ENCODE measurements at regions not wholly inside any gene's neighbourhood (a gene's known extent, or its start where the extent isn't known, plus 50 kb on each side); places are given as distances from the start of the nearest gene placed in this dataset.

GRCh38 chr12:22969521-22969920 is 344.6 kb downstream of the ETNK1 start (continued):
- TF ChIP-seq HNF4A (conservative IDR thresholded peaks at IDR 0.05) (no peak), ATF3 (IDR thresholded peaks at IDR 0.05) (no peak), GABPA (IDR thresholded peaks at IDR 0.05 in 1 of 2, conservative IDR thresholded peaks at IDR 0.05 in 1 of 2) (no peak)

GRCh38 chr12:22971247-22971646 is 346.3 kb downstream of the ETNK1 start:
- WGBS = 80% methylated on average over 6 of the region's 6 CpGs
- H3K9ac ChIP-seq (ENCODE audit: low read depth in 1 of 2, low read length in 2 of 2) = no peak overlapping the region
- no peak overlapping the region for H3K27ac ChIP-seq (ENCODE audit: low read depth in 1 of 2, low read length in 2 of 2)
- no peak for DNase-seq (ENCODE audit: low spot score)
- H3K9me3 ChIP-seq (ENCODE audit: control insufficient read depth in 4 of 4, low read length in 3 of 4) = no peaks in the 10 kb centered on the region
- no peak for TF ChIP-seq GABPA (IDR thresholded peaks at IDR 0.05 in 1 of 2, conservative IDR thresholded peaks at IDR 0.05 in 1 of 2)
- no peak for TF ChIP-seq TAF1 (conservative IDR thresholded peaks at IDR 0.05)
- no peak for TF ChIP-seq ATF3 (IDR thresholded peaks at IDR 0.05)
- no peak for TF ChIP-seq JUND (IDR thresholded peaks at IDR 0.05)
- no peak for TF ChIP-seq FOXA2 (IDR thresholded peaks at IDR 0.05)
- TF ChIP-seq SP1 (IDR thresholded peaks at IDR 0.05) = no peak
- TF ChIP-seq REST (IDR thresholded peaks at IDR 0.05) = no peak
- no peak for TF ChIP-seq MAX (IDR thresholded peaks at IDR 0.05)
- no peak for TF ChIP-seq HNF4G (IDR thresholded peaks at IDR 0.05)
- TF ChIP-seq RAD21 (IDR thresholded peaks at IDR 0.05) = no peak
- TF ChIP-seq ZBTB33 (IDR thresholded peaks at IDR 0.05) = no peak
- no peak for TF ChIP-seq HNF4A (conservative IDR thresholded peaks at IDR 0.05)
- no peak for TF ChIP-seq FOXA1 (IDR thresholded peaks at IDR 0.05)
- H3K4me1 ChIP-seq (ENCODE audit: control insufficient read depth in 4 of 4, insufficient read depth in 4 of 4, low read length in 3 of 4) = no peaks in the 10 kb centered on the region
- no peak overlapping the region for H3K4me3 ChIP-seq (ENCODE audit: low read depth in 1 of 3, low read length in 3 of 3)
- H3K36me3 ChIP-seq (ENCODE audit: control insufficient read depth in 4 of 4, insufficient read depth in 3 of 4, low read depth in 1 of 4, low read length in 3 of 4) = no peaks in the 10 kb centered on the region
- H3K27me3 ChIP-seq (ENCODE audit: control insufficient read depth in 4 of 4, insufficient read depth in 4 of 4, low read length in 3 of 4) = no peaks in the 10 kb centered on the region

- 84% methylated on average over 12 of the region's 12 CpGs for WGBS
- no peak for TF ChIP-seq RAD21 (IDR thresholded peaks at IDR 0.05)
- peak; percentile 48 for TF ChIP-seq NR2F2 (IDR thresholded peaks at IDR 0.05)
- Histone ChIP-seq H3K27me3 (ENCODE audit: control insufficient read depth in 4 of 4, insufficient read depth in 4 of 4, low read length in 3 of 4) (no peaks in the 10 kb centered on the region), H3K4me3 (ENCODE audit: low read depth in 1 of 3, low read length in 3 of 3) (no peak overlapping the region), H3K9ac (ENCODE audit: low read depth in 1 of 2, low read length in 2 of 2) (no peak overlapping the region), H3K27ac (ENCODE audit: low read depth in 1 of 2, low read length in 2 of 2) (no peak overlapping the region), H3K4me1 (ENCODE audit: control insufficient read depth in 4 of 4, insufficient read depth in 4 of 4, low read length in 3 of 4) (no peaks in the 10 kb centered on the region), H3K9me3 (ENCODE audit: control insufficient read depth in 4 of 4, low read length in 3 of 4) (no peaks in the 10 kb centered on the region), H3K36me3 (ENCODE audit: control insufficient read depth in 4 of 4, insufficient read depth in 3 of 4, low read depth in 1 of 4, low read length in 3 of 4) (no peaks in the 10 kb centered on the region)
- DNase-seq (ENCODE audit: low spot score) = no peak
These were observed 346.8 kb downstream of the ETNK1 start for GRCh38 chr12:22971701-22972191.

All from liver (tissue), 7 donors.